Psoas muscle (tissue), 7 donors: ENCODE measurements at regions not wholly inside any gene's neighbourhood (a gene's known extent, or its start where the extent isn't known, plus 50 kb on each side); places are given as distances from the start of the nearest gene placed in this dataset.

Experiments
- ATAC-seq, 4 donors: fragments of 200-7000 bp; cut with Tn5 transposase; one replicate each; pipeline ENCODE4 v1.9.1; 2020; ENCODE audit warnings: moderate library complexity in 3 of 4, mild to moderate bottlenecking in 2 of 4
- DNase-seq, 2 donors: peaks; one replicate each; pipeline ENCODE4 v3.0.0-alpha.2; 2020
- H3K27ac ChIP-seq: fragments of 200-600 bp; one replicate; pipeline ENCODE4 v1.8.0; 2022
- H3K27me3 ChIP-seq, 3 donors: fragments of 200-600 bp in 1 of 3; one replicate each; pipeline versions ENCODE4 v1.6.1 to v1.8.0; 2013 to 2022; ENCODE audit warnings: low read length in 2 of 3, mild to moderate bottlenecking in 2 of 3, moderate library complexity in 1 of 3; ENCODE audit not compliant: insufficient read depth in 3 of 3
- H3K36me3 ChIP-seq, 2 donors: fragments of 200-600 bp in 1 of 2; one replicate each; pipeline versions ENCODE4 v1.6.1 to v1.8.0; 2013 to 2022; ENCODE audit warnings: low read depth in 1 of 2, mild to moderate bottlenecking in 1 of 2, moderate library complexity in 1 of 2; ENCODE audit not compliant: insufficient read depth in 1 of 2
- H3K4me1 ChIP-seq: fragments of 200-600 bp; one replicate; pipeline ENCODE4 v1.8.0; 2022
- H3K4me3 ChIP-seq: fragments of 200-600 bp; one replicate; pipeline ENCODE4 v1.8.0; 2022; ENCODE audit warnings: mild to moderate bottlenecking
- H3K9me3 ChIP-seq: fragments of 200-600 bp; one replicate; pipeline ENCODE4 v1.8.0; 2022
- CTCF ChIP-seq: fragments of 200-600 bp; IDR thresholded peaks from one replicate; pipeline ENCODE4 v1.8.0; 2022; ENCODE audit warnings: antibody characterized with exemption
- WGBS, 3 donors: extraction: QIAGEN DNeasy Blood & Tissue Kit; methylation state at CpG; one replicate each; pipeline versions ENCODE4 v1.1.6 to v1.1.7; 2013; 5-methylcytosine and 5-hydroxymethylcytosine counted together
- intact Hi-C, 2 donors: fragments of 100-400 bp; cut with DNase I; formaldehyde crosslinking; loops; one replicate each; pipeline versions ENCODE4 v1.11.0 to v1.14.2; 2022
- donor health status: healthy with polysubstance abuse.
- donor health status: DM: no; HTN: no; CAD: no; lungs with moderate emphysema.
- donor health status: Bipolar disorder and iron deficiency.
- donor health status: healthy.
- donor health status: DM: yes; HTN: yes; CAD: no.
- donor health status: DM: no; HTN: no; CAD: no.
- donor health status: DM: yes; HTN: yes; CAD: no.

DNA sequence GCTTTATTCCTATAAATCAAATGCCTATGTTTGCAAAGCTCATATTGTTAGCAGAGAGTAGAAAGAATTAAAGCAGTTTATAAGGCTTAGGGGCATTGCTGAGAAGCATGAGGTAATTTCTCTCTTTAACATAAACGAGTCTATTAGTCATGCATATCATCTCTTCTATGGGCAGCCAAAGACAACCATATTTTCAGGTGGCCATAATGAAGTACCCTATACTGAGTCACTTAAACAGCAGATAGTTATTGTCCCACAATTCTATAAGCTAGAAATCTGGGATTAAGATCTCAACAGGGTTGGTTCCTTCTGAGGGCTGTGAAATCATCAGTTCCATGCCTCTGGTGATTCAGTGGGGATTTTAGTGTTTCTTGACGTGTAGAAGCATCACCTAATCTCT is 277.5 kb downstream of the NR4A2 start:
- Histone ChIP-seq H3K36me3 (no peaks in the 10 kb centered on the region), H3K4me3 (no peak overlapping the region), H3K4me1 (no peaks in the 10 kb centered on the region), H3K27me3 (no peaks in the 10 kb centered on the region), H3K27ac (no peak overlapping the region), H3K9me3 (no peaks in the 10 kb centered on the region)
- 39 to 51% (median 48%) methylated on average over 2 of the region's 2 CpGs for WGBS, 3 donors
- DNase-seq (no peak), ATAC-seq (no peak)
- no peak for TF ChIP-seq CTCF
- intact Hi-C loops = no loop called here

DNA sequence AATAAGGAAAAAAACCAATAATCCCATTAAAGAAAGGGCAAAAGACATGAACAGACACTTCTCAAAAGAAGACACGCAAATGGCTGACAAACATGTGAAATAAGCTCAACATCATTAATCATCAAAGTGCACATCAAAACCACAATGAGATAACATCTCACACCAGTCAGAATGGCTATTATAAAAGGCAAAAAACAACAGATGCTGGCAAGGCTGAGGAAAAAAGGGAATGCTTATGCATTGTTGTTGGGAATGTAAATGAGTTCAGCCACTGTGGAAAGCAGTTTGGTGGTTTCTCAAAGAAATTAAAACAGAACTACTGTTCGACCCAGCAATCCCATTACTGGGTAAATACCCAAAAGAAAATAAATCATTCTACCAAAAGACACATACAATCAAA is 285.6 kb downstream of the NR4A2 start:
- intact Hi-C loops = no loop called here
- TF ChIP-seq CTCF = no peak
- Histone ChIP-seq H3K27ac (no peak overlapping the region), H3K9me3 (no peaks in the 10 kb centered on the region), H3K4me3 (no peak overlapping the region), H3K36me3 (no peaks in the 10 kb centered on the region), H3K4me1 (no peaks in the 10 kb centered on the region), H3K27me3 (no peaks in the 10 kb centered on the region)
- DNase-seq (no peak), ATAC-seq (no peak)
- WGBS, 3 donors = 78 to 91% (median 82%) methylated on average over 2 of the region's 2 CpGs

- no peaks in the 10 kb centered on the region for H3K9me3 ChIP-seq
- no peak for ATAC-seq
- H3K4me3 ChIP-seq = no peak overlapping the region
- no peaks in the 10 kb centered on the region for H3K36me3 ChIP-seq
- no peak overlapping the region for H3K27ac ChIP-seq
- TF ChIP-seq CTCF = no peak
- no peaks in the 10 kb centered on the region for H3K27me3 ChIP-seq
- H3K4me1 ChIP-seq = no peaks in the 10 kb centered on the region
- intact Hi-C loops = no loop called here
- DNase-seq = no peak
Measured at GRCh38 chr2:156042895-156043294, 289.6 kb downstream of the NR4A2 start.

DNA sequence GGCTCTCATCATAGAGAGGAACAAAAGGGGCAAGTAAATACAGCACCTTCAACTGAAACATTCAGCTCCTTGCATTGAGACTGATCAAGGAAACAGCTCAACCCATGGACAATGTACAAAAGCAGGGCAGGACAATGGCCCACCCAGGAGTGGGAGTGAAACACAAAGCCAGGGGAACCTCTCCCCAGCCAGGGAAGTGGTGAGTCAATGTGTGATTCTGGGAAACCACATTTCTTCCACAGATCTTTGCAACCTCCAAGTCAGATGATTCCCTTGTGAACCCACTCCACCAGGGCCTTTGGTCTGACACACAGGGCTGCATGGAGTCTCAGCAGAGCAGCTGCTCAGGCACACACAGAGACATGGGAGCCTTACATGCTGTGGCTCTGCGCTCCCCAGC is 294.5 kb downstream of the NR4A2 start:
- ATAC-seq (no peak), DNase-seq (peak in 1 of 2 donors; percentile 19)
- intact Hi-C loops = no loop called here
- Histone ChIP-seq H3K36me3 (no peaks in the 10 kb centered on the region), H3K27me3 (no peaks in the 10 kb centered on the region), H3K9me3 (no peaks in the 10 kb centered on the region), H3K4me1 (no peaks in the 10 kb centered on the region), H3K4me3 (no peak overlapping the region), H3K27ac (no peak overlapping the region)
- WGBS, 3 donors = 79 to 98% (median 89%) methylated on average over 1 of the region's 1 CpG
- TF ChIP-seq CTCF = no peak

- ATAC-seq = no peak
- DNase-seq = no peak
- no peaks in the 10 kb centered on the region for H3K9me3 ChIP-seq
- WGBS, 3 donors = 91 to 100% (median 98%) methylated on average over 1 of the region's 1 CpG
- H3K4me1 ChIP-seq = no peaks in the 10 kb centered on the region
- no peaks in the 10 kb centered on the region for H3K27me3 ChIP-seq
- H3K4me3 ChIP-seq = no peak overlapping the region
- TF ChIP-seq CTCF = no peak
- no peak overlapping the region for H3K27ac ChIP-seq
- intact Hi-C loops = no loop called here
- H3K36me3 ChIP-seq = no peaks in the 10 kb centered on the region
Measured at GRCh38 chr2:156037482-156037881, 295.0 kb downstream of the NR4A2 start.
